IMR-90 (cell line): ENCODE measurements at regions not wholly inside any gene's neighbourhood (a gene's known extent, or its start where the extent isn't known, plus 50 kb on each side); places are given as distances from the start of the nearest gene placed in this dataset.

ENCODE experiments used
- ATAC-seq: fragments of 200-7000 bp; cut with Tn5 transposase; 2 replicates; pipeline ENCODE4 v1.9.1; 2020; ENCODE audit warnings: low read depth, mild to moderate bottlenecking, moderate library complexity
- BruUV-seq: library from RNA; stranded (reverse); fragments of 400-500 nt; replicated peaks from 2 replicates; lab custom pipeline; 2021; lab: Mats Ljungman, UMichigan
- CTCF ChIA-PET: fragments of 300-600 bp; formaldehyde crosslinking; extraction: SDS; loops from one replicate; lab custom pipeline; 2021; ENCODE audit warnings: antibody characterized with exemption; lab: Yijun Ruan, JAX
- POLR2A ChIA-PET: fragments of 300-600 bp; sonication (Branson Sonifier 250); formaldehyde crosslinking; loops from one replicate; lab custom pipeline; 2022; ENCODE audit warnings: antibody characterized with exemption; ENCODE audit not compliant: unreplicated experiment; lab: Charles Lee
- DNase-seq: peaks from one replicate; pipeline ENCODE4 v3.0.0; 2013
- H2AFZ ChIP-seq: replicated peaks from 2 replicates; pipeline ENCODE3; 2013; ENCODE audit warnings: low read length, mild to moderate bottlenecking; ENCODE audit not compliant: poor library complexity
- H2AK5ac ChIP-seq: 2 replicates; pipeline ENCODE4 v1.6.1; 2013; ENCODE audit warnings: low read depth, low read length, inconsistent platforms
- H2AK9ac ChIP-seq: replicated peaks from 2 replicates; pipeline ENCODE3; 2013; ENCODE audit warnings: mild to moderate bottlenecking, low read depth, low read length, moderate library complexity; ENCODE audit not compliant: poor library complexity
- H2BK120ac ChIP-seq: 2 replicates; pipeline ENCODE4 v1.6.1; 2013; ENCODE audit warnings: low read depth, low read length, inconsistent platforms
- H2BK15ac ChIP-seq: 3 replicates; pipeline ENCODE4 v1.6.1; 2013; ENCODE audit warnings: low read depth, low read length, inconsistent platforms
- H2BK20ac ChIP-seq: 2 replicates; pipeline ENCODE4 v1.6.1; 2013; ENCODE audit warnings: low read depth, mild to moderate bottlenecking, inconsistent platforms, low read length, moderate library complexity
- H2BK5ac ChIP-seq: 2 replicates; pipeline ENCODE4 v1.6.1; 2013; ENCODE audit warnings: mild to moderate bottlenecking, low read depth, low read length, inconsistent platforms; ENCODE audit not compliant: poor library complexity, severe bottlenecking
- H3K14ac ChIP-seq: replicated peaks from 2 replicates; pipeline ENCODE4 v1.6.1; 2013; ENCODE audit warnings: low read depth, low read length, inconsistent platforms
- H3K18ac ChIP-seq: 2 replicates; pipeline ENCODE4 v1.6.1; 2013; ENCODE audit warnings: low read depth, low read length, control low read depth
- H3K23ac ChIP-seq: 2 replicates; pipeline ENCODE4 v1.6.1; 2013; ENCODE audit warnings: low read depth, low read length, inconsistent platforms
- H3K27ac ChIP-seq: 2 replicates; pipeline ENCODE4 v1.5.1; 2013; ENCODE audit warnings: mild to moderate bottlenecking, control low read depth, low read length; ENCODE audit not compliant: insufficient read depth
- H3K27me3 ChIP-seq: 2 replicates; pipeline ENCODE4 v1.6.1; 2013; ENCODE audit warnings: low read length; ENCODE audit not compliant: control insufficient read depth, insufficient read depth
- H3K36me3 ChIP-seq: 2 replicates; pipeline ENCODE4 v1.6.1; 2013; ENCODE audit warnings: low read length, mixed read lengths; ENCODE audit not compliant: control insufficient read depth, insufficient read depth
- H3K4ac ChIP-seq: 2 replicates; pipeline ENCODE4 v1.6.1; 2013; ENCODE audit warnings: low read depth, low read length, inconsistent platforms
- H3K4me1 ChIP-seq: 2 replicates; pipeline ENCODE4 v1.6.1; 2013; ENCODE audit warnings: low read length, mixed read lengths; ENCODE audit not compliant: control insufficient read depth, insufficient read depth
- H3K4me2 ChIP-seq: 2 replicates; pipeline ENCODE4 v1.6.1; 2013; ENCODE audit warnings: low read depth, mild to moderate bottlenecking, control low read depth, low read length, moderate library complexity
- H3K4me3 ChIP-seq: 2 replicates; pipeline ENCODE4 v1.5.1; 2013; ENCODE audit warnings: low read depth, mild to moderate bottlenecking, control low read depth, low read length, moderate library complexity; ENCODE audit not compliant: insufficient read depth
- H3K56ac ChIP-seq: 2 replicates; pipeline ENCODE4 v1.6.1; 2013; ENCODE audit warnings: low read length, inconsistent platforms; ENCODE audit not compliant: insufficient read depth; ENCODE audit errors: extremely low read depth
- H3K79me1 ChIP-seq, 2 experiments: 2 replicates each; pipeline ENCODE4 v1.6.1; 2013; ENCODE audit warnings: low read length in 2 of 2, inconsistent platforms in 1 of 2, low read depth in 1 of 2
- H3K9ac ChIP-seq: 2 replicates; pipeline ENCODE4 v1.6.1; 2013; ENCODE audit warnings: low read depth, low read length, control low read depth
- H3K9me1 ChIP-seq: 2 replicates; pipeline ENCODE4 v1.6.1; 2013; ENCODE audit warnings: low read length, inconsistent platforms; ENCODE audit not compliant: insufficient read depth
- H3K9me3 ChIP-seq: 2 replicates; pipeline ENCODE4 v1.6.1; 2013; ENCODE audit warnings: low read length; ENCODE audit not compliant: control insufficient read depth, insufficient read depth
- H4K20me1 ChIP-seq: 2 replicates; pipeline ENCODE4 v1.6.1; 2013; ENCODE audit warnings: low read length, inconsistent platforms; ENCODE audit not compliant: insufficient read depth
- H4K5ac ChIP-seq: 2 replicates; pipeline ENCODE4 v1.6.1; 2013; ENCODE audit warnings: mild to moderate bottlenecking, low read depth, low read length, control low read depth
- H4K8ac ChIP-seq, 2 experiments: 2 replicates each; pipeline ENCODE4 v1.6.1; 2013; ENCODE audit warnings: low read depth in 2 of 2, low read length in 2 of 2, control low read depth in 1 of 2, inconsistent platforms in 1 of 2
- H4K91ac ChIP-seq: 2 replicates; pipeline ENCODE4 v1.6.1; 2013; ENCODE audit warnings: low read depth, low read length, inconsistent platforms; ENCODE audit not compliant: insufficient read depth
- BHLHE40 ChIP-seq: fragments of 150-350 bp; IDR thresholded peaks from 2 replicates; pipeline ENCODE4 v1.6.1; 2016; ENCODE audit warnings: mild to moderate bottlenecking, low read depth, low read length
- CEBPB ChIP-seq: IDR thresholded peaks from 2 replicates; pipeline ENCODE4 v1.6.1; 2012; ENCODE audit warnings: low read depth, low read length, improper control_type of control experiment
- CHD1 ChIP-seq: IDR thresholded peaks from 2 replicates; pipeline ENCODE4 v1.6.1; 2012; ENCODE audit warnings: low read depth, low read length, improper control_type of control experiment
- MXI1 ChIP-seq: IDR thresholded peaks from 2 replicates; pipeline ENCODE4 v1.6.1; 2012; ENCODE audit warnings: low read depth, mild to moderate bottlenecking, low read length, moderate library complexity, borderline replicate concordance
- NFE2L2 ChIP-seq: fragments of 150-350 bp; IDR thresholded peaks from 2 replicates; pipeline ENCODE4 v1.6.1; 2016; ENCODE audit warnings: low read depth, mild to moderate bottlenecking, low read length
- SMC3 ChIP-seq: fragments of 150-350 bp; IDR thresholded peaks from 2 replicates; pipeline ENCODE4 v1.6.1; 2016; ENCODE audit warnings: low read depth, mild to moderate bottlenecking, antibody characterized with exemption, low read length, moderate library complexity
- WGBS, 2 experiments: methylation state at CpG; one replicate each; pipeline versions ENCODE4 v1.1.5 to v1.1.7; 2013; ENCODE audit warnings: missing lambda C conversion rate in 2 of 2; ENCODE audit not compliant: insufficient read length in 1 of 2; ENCODE audit errors: extremely low coverage in 2 of 2; 5-methylcytosine and 5-hydroxymethylcytosine counted together
- dilution Hi-C: fragments of 300-500 bp; cut with HindIII; formaldehyde crosslinking; loops from one replicate; pipeline ENCODE4 v1.14.3; 2018; ENCODE audit warnings: low sequenced_read_pairs; ENCODE audit not compliant: unreplicated experiment
- in situ Hi-C: fragments of 300-500 bp; cut with MboI; formaldehyde crosslinking; loops from 3 replicates; pipeline ENCODE4 v1.14.3; 2019; ENCODE audit warnings: low sequenced_read_pairs, inconsistent platforms, mixed read lengths
- intact Hi-C: fragments of 100-400 bp; cut with micrococcal nuclease; formaldehyde crosslinking; loops from 2 replicates; pipeline ENCODE4 v1.10.0; 2022

DNA sequence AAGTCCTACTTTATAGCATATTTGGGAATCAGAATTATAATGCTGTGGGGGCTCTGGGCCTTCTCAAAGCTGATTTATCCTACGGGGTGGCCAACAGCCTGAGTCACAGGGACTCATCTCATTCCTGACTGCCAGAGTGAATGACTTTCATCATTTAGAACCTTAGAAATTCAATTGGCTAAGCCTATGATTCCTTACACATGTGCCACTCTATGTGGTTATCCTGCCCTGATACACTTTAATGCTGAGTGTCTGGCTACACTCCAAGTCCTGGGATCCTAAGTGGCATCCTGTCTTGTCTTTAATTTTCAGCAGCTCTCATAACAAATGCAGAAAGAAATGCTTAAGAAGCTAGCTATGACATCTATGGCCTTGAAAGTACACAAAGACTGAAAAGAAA lies 75.2 kb upstream of the FREM1 start:
- Histone ChIP-seq H3K9me1 (no peaks in the 10 kb centered on the region), H3K23ac (no peak overlapping the region), H3K18ac (no peak overlapping the region), H2AK9ac (no peak overlapping the region), H3K36me3 (no peaks in the 10 kb centered on the region), H3K56ac (no peak overlapping the region), H3K27me3 (no peaks in the 10 kb centered on the region), H4K91ac (no peak overlapping the region), H3K4me1 (no peaks in the 10 kb centered on the region), H2AK5ac (no peak overlapping the region), H3K4me3 (no peak overlapping the region), H2BK120ac (no peak overlapping the region), H3K9ac (no peak overlapping the region), H4K8ac (no peak overlapping the region), H3K4ac (no peak overlapping the region), H2BK5ac (no peak overlapping the region), H3K79me1 (no peaks in the 10 kb centered on the region), H2AFZ (no peak overlapping the region), H2BK15ac (no peak overlapping the region), H3K4me2 (no peak overlapping the region), H3K14ac (no peak overlapping the region), H4K5ac (no peak overlapping the region), H3K27ac (no peak overlapping the region), H3K9me3 (no peaks in the 10 kb centered on the region), H4K20me1 (no peaks in the 10 kb centered on the region), H2BK20ac (no peak overlapping the region)
- dilution Hi-C loops (no loop called here), intact Hi-C loops (no loop called here), in situ Hi-C loops (no loop called here)
- 33% methylated on average over 1 of the region's 1 CpG; no CpG with 5 or more reads in 1 of the 2 experiments for WGBS, 2 experiments
- TF ChIP-seq CEBPB, result no peak
- TF ChIP-seq MXI1, result no peak
- no peak for TF ChIP-seq NFE2L2
- no peak for TF ChIP-seq BHLHE40
- no peak for TF ChIP-seq SMC3
- TF ChIP-seq CHD1, result no peak
- ChIA-PET CTCF (no interaction called here), POLR2A (no interaction called here)
- ATAC-seq, result no peak
- no peak for DNase-seq
- no TSS peak for BruUV-seq
